HepG2 (cell line): ENCODE measurements at regions not wholly inside any gene's neighbourhood (a gene's known extent, or its start where the extent isn't known, plus 50 kb on each side); places are given as distances from the start of the nearest gene placed in this dataset.

Experiments
- HNF4G ChIP-seq, 2 experiments: sonication (generic) in 1 of 2; formaldehyde crosslinking in 1 of 2; IDR thresholded peaks; 2 replicates each; pipeline versions ENCODE4 v1.4.0 to v1.6.1; 2011 to 2020; ENCODE audit warnings: borderline replicate concordance in 2 of 2, low read depth in 2 of 2, mild to moderate bottlenecking in 2 of 2, low read length in 1 of 2, missing genetic modification reagents in 1 of 2, moderate library complexity in 1 of 2
- SP2 ChIP-seq: sonication (generic); formaldehyde crosslinking; IDR thresholded peaks from 2 replicates; pipeline ENCODE4 v1.5.1; 2020; ENCODE audit warnings: mild to moderate bottlenecking, missing genetic modification reagents
- TF ChIP-seq, protein P1 (sequence below): sonication (generic); formaldehyde crosslinking; IDR thresholded peaks from 2 replicates; pipeline ENCODE4 v1.5.0; 2020; ENCODE audit warnings: mild to moderate bottlenecking, missing genetic modification reagents, moderate library complexity

DNA sequence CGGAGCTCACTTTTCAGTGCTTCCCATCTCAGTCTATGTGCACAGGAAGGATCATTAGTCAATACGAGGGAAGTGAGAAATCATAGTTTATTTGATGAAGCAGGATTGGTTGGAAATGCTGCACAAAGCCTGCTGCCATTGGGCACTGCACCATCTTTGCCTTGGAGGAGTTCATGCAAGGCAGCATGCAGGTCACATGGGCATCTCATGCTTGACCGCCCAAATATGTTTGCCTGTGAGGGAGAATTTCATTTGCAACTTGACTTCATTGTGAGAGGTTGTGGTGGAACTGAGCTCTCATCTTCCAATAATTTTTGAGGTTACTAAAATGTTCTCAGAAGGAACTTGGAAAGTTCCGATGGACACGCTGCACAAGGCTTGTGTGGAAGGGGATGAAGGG is 83.9 kb upstream of the SYNDIG1 start:
- TF ChIP-seq SP2 (CRISPR knock-in tag) (no peak), HNF4G (IDR thresholded peaks at IDR 0.05; ENCODE audit: borderline replicate concordance, low read depth, low read length) (no peak), HNF4G (CRISPR knock-in tag; IDR thresholded peaks at IDR 0.05; ENCODE audit: borderline replicate concordance, low read depth) (no peak)
- TF ChIP-seq, protein P1, sequence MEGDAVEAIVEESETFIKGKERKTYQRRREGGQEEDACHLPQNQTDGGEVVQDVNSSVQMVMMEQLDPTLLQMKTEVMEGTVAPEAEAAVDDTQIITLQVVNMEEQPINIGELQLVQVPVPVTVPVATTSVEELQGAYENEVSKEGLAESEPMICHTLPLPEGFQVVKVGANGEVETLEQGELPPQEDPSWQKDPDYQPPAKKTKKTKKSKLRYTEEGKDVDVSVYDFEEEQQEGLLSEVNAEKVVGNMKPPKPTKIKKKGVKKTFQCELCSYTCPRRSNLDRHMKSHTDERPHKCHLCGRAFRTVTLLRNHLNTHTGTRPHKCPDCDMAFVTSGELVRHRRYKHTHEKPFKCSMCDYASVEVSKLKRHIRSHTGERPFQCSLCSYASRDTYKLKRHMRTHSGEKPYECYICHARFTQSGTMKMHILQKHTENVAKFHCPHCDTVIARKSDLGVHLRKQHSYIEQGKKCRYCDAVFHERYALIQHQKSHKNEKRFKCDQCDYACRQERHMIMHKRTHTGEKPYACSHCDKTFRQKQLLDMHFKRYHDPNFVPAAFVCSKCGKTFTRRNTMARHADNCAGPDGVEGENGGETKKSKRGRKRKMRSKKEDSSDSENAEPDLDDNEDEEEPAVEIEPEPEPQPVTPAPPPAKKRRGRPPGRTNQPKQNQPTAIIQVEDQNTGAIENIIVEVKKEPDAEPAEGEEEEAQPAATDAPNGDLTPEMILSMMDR (CRISPR knock-in tag), result no peak
